ENCODE measurements at regions not wholly inside any gene's neighbourhood (a gene's known extent, or its start where the extent isn't known, plus 50 kb on each side); places are given as distances from the start of the nearest gene placed in this dataset.
"Not testable (repeated sequence)": the region's sequence is repeated elsewhere in the genome, so short reads cannot be mapped to it uniquely, and the experiment has no call there.

- no peak for TF ChIP-seq ZMAT4 (CRISPR knock-in tag; IDR thresholded peaks at IDR 0.05)
- TF ChIP-seq SMAD4 (CRISPR knock-in tag; IDR thresholded peaks at IDR 0.05): no peak
- TF ChIP-seq MAX (CRISPR knock-in tag; IDR thresholded peaks at IDR 0.05): no peak
- TF ChIP-seq ZNF423 (CRISPR knock-in tag; IDR thresholded peaks at IDR 0.05): no peak
- no peak for TF ChIP-seq ETV6 (CRISPR knock-in tag; IDR thresholded peaks at IDR 0.05)
- no peak for TF ChIP-seq SP1 (CRISPR knock-in tag; conservative IDR thresholded peaks at IDR 0.05)
- TF ChIP-seq HMGA2 (CRISPR knock-in tag; IDR thresholded peaks at IDR 0.05): no peak
- no peak for TF ChIP-seq ZBTB43 (CRISPR knock-in tag; IDR thresholded peaks at IDR 0.05)
- TF ChIP-seq ZNF138 (CRISPR knock-in tag; conservative IDR thresholded peaks at IDR 0.05): no peak
- TF ChIP-seq E2F1 (CRISPR knock-in tag; IDR thresholded peaks at IDR 0.05): no peak
- no peak for TF ChIP-seq ZNF121 (CRISPR knock-in tag; IDR thresholded peaks at IDR 0.05)
These were observed 230.8 kb upstream of the PRSS16 start (continued) for GRCh38 chr6:27016689-27017088.

GRCh38 chr6:27018401-27018800 lies 229.1 kb upstream of the PRSS16 start:
- ATAC-seq, H3K27ac Mint-ChIP-seq, CTCF ChIA-PET: not testable (repeated sequence)

GRCh38 chr6:27019651-27020552 lies 227.6 kb upstream of the PRSS16 start:
- Mint-ChIP-seq H3K4me3 (peak overlapping the region; percentile 93), H3K27me3 (ENCODE audit: low read depth) (no peaks in the 10 kb centered on the region), H3K27ac (peak overlapping the region; percentile 96), H3K9me3 (peaks cover 26% of the 10 kb centered on the region), H3K36me3 (peaks cover 24% of the 10 kb centered on the region), H3K4me1 (peaks cover 18% of the 10 kb centered on the region)
- DNase-seq (ENCODE audit: low spot score) (peak; percentile 88), ATAC-seq (peak; percentile 90)
- ChIA-PET CTCF (interaction anchor here (1.1 kb wide), 1 partner anchor 31 kb away, joined by 3 read pairs; no protein-coding TSS in a partner anchor), POLR2A (no interaction called here)
- no peak; the same call in 1 of the 2 replicates for TF ChIP-seq FOXP4 (CRISPR knock-in tag; IDR thresholded peaks at IDR 0.05)
- TF ChIP-seq AR (CRISPR knock-in tag; IDR thresholded peaks at IDR 0.05): no peak
- TF ChIP-seq ZNF671 (CRISPR knock-in tag; IDR thresholded peaks at IDR 0.05): no peak
- TF ChIP-seq CDX4 (CRISPR knock-in tag; IDR thresholded peaks at IDR 0.05; ENCODE audit: borderline replicate concordance): no peak
- TF ChIP-seq ZBTB43 (CRISPR knock-in tag; IDR thresholded peaks at IDR 0.05): peak; percentile 85; the same call in 1 of the 2 replicates
- no peak for TF ChIP-seq IRF2 (CRISPR knock-in tag; IDR thresholded peaks at IDR 0.05; ENCODE audit: borderline replicate concordance, low read depth)
- TF ChIP-seq JAZF1 (CRISPR knock-in tag; IDR thresholded peaks at IDR 0.05): no peak
- peak; percentile 89 for TF ChIP-seq MAX (CRISPR knock-in tag; IDR thresholded peaks at IDR 0.05)

More at GRCh38 chr6:27018401-27018800, 229.1 kb upstream of the PRSS16 start:
- POLR2A ChIA-PET; DNase-seq (ENCODE audit: low spot score); H3K27me3 Mint-ChIP-seq (ENCODE audit: low read depth): not testable (repeated sequence)
- Mint-ChIP-seq H3K4me3 (peak overlapping the region; percentile 93), H3K4me1 (peaks cover 18% of the 10 kb centered on the region), H3K9me3 (peaks cover 36% of the 10 kb centered on the region), H3K36me3 (peaks cover 29% of the 10 kb centered on the region)

All from WTC11 (cell line).